ENCODE measurements at regions not wholly inside any gene's neighbourhood (a gene's known extent, or its start where the extent isn't known, plus 50 kb on each side); places are given as distances from the start of the nearest gene placed in this dataset.

DNA sequence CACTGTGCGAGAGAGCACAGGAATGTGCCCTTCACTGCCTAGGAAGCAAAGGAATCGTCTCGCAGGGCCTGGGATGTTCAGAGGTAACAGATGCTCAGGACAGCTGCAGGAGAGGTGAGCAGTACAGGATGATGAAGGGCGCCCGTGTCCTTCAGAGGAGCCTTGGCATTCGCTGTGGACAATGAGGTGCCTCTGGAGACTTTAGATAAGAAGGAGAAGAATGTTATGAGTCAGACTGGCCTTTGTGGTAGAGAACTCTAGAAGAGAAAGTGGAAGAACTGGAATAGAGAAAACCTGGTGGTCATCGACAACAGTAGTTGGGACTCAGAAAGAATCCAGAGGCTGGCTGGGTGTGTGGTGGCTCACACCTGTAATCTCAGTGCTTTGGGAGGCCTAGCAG lies 64.4 kb upstream of the LEP start:
- H3K27ac Mint-ChIP-seq, result no peak overlapping the region
- H3K4me3 Mint-ChIP-seq, result no peak overlapping the region
- no peak for ATAC-seq (ENCODE audit: poor library complexity)

GRCh38 chr7:128177768-128178550 lies 63.1 kb upstream of the LEP start:
- ChIA-PET POLR2A (no interaction called here), CTCF (no interaction called here)
- no peaks in the 10 kb centered on the region for H3K9me3 Mint-ChIP-seq
- H3K27ac ChIP-seq (ENCODE audit: low read depth in 1 of 2, low read length in 2 of 2), result no peak overlapping the region
- no peaks in the 10 kb centered on the region for H3K9me3 ChIP-seq (ENCODE audit: control insufficient read depth in 1 of 2, insufficient read depth in 1 of 2, low read length in 2 of 2)
- H3K36me3 Mint-ChIP-seq (ENCODE audit: low read depth), result no peaks in the 10 kb centered on the region
- H3K27ac Mint-ChIP-seq, result no peak overlapping the region
- H3K27me3 Mint-ChIP-seq, result peaks cover 57% of the 10 kb centered on the region
- H3K4me3 Mint-ChIP-seq, result no peak overlapping the region
- DNase-seq (no peak), ATAC-seq (ENCODE audit: poor library complexity) (no peak)
- intact Hi-C loops (cut with DNase I, micrococcal nuclease), result no loop called here
- no peaks in the 10 kb centered on the region for H3K4me1 Mint-ChIP-seq (ENCODE audit: low read depth)
- peaks cover 5 to 20% of the 10 kb centered on the region in 2 experiments for H3K27me3 ChIP-seq (ENCODE audit: control insufficient read depth in 1 of 2, insufficient read depth in 2 of 2, low read length in 2 of 2)
- no peaks in the 10 kb centered on the region for H3K4me1 ChIP-seq (ENCODE audit: insufficient read depth, low read length)
- TF ChIP-seq, protein P1, sequence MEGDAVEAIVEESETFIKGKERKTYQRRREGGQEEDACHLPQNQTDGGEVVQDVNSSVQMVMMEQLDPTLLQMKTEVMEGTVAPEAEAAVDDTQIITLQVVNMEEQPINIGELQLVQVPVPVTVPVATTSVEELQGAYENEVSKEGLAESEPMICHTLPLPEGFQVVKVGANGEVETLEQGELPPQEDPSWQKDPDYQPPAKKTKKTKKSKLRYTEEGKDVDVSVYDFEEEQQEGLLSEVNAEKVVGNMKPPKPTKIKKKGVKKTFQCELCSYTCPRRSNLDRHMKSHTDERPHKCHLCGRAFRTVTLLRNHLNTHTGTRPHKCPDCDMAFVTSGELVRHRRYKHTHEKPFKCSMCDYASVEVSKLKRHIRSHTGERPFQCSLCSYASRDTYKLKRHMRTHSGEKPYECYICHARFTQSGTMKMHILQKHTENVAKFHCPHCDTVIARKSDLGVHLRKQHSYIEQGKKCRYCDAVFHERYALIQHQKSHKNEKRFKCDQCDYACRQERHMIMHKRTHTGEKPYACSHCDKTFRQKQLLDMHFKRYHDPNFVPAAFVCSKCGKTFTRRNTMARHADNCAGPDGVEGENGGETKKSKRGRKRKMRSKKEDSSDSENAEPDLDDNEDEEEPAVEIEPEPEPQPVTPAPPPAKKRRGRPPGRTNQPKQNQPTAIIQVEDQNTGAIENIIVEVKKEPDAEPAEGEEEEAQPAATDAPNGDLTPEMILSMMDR (IDR thresholded peaks at IDR 0.05), result no peak
- no peak overlapping the region for H3K4me3 ChIP-seq (ENCODE audit: low read length)
- no peaks in the 10 kb centered on the region for H3K36me3 ChIP-seq (ENCODE audit: insufficient read depth, low read length)

More for the DNA sequence above, 64.4 kb upstream of the LEP start:
- TF ChIP-seq, protein P1 (IDR thresholded peaks at IDR 0.05), result no peak
- CTCF ChIA-PET, result no interaction called here
- no peaks in the 10 kb centered on the region for H3K36me3 ChIP-seq (ENCODE audit: insufficient read depth, low read length)
- Mint-ChIP-seq H3K9me3 (no peaks in the 10 kb centered on the region), H3K4me1 (ENCODE audit: low read depth) (no peaks in the 10 kb centered on the region), H3K27me3 (peaks cover 59% of the 10 kb centered on the region), H3K36me3 (ENCODE audit: low read depth) (no peaks in the 10 kb centered on the region)
- peaks cover 5 to 20% of the 10 kb centered on the region in 2 experiments for H3K27me3 ChIP-seq (ENCODE audit: control insufficient read depth in 1 of 2, insufficient read depth in 2 of 2, low read length in 2 of 2)
- intact Hi-C loops (cut with DNase I, micrococcal nuclease), result no loop called here
- H3K27ac ChIP-seq (ENCODE audit: low read depth in 1 of 2, low read length in 2 of 2), result no peak overlapping the region
- H3K4me1 ChIP-seq (ENCODE audit: insufficient read depth, low read length), result no peaks in the 10 kb centered on the region
- no peak for DNase-seq
- H3K9me3 ChIP-seq (ENCODE audit: control insufficient read depth in 1 of 2, insufficient read depth in 1 of 2, low read length in 2 of 2), result no peaks in the 10 kb centered on the region
- POLR2A ChIA-PET, result no interaction called here
- no peak overlapping the region for H3K4me3 ChIP-seq (ENCODE audit: low read length)

DNA sequence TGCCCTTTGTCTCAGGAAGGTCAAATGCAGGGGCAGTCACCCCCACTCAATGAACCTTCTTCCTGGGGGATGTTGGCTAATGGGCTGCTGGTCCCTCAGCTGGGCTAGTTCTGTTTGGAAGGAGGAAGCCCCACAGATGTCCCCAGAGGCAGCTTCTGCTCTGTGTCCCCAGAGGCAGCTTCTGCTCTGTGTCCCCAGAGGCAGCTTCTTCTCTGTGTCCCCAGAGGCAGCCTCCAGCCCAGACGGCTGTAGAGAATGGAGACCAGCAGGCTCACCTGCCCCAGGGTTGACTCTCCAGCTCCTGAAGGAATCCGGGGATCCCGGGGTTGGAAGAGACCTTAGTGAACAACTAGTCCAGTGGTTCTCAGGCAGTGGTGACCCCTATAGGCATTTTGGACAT lies 62.5 kb upstream of the LEP start:
- H3K4me1 Mint-ChIP-seq (ENCODE audit: low read depth), result no peaks in the 10 kb centered on the region
- ATAC-seq (ENCODE audit: poor library complexity), result no peak
- intact Hi-C loops (cut with DNase I, micrococcal nuclease), result no loop called here
- H3K9me3 Mint-ChIP-seq, result no peaks in the 10 kb centered on the region
- H3K36me3 ChIP-seq (ENCODE audit: insufficient read depth, low read length), result no peaks in the 10 kb centered on the region
- no peaks in the 10 kb centered on the region for H3K4me1 ChIP-seq (ENCODE audit: insufficient read depth, low read length)
- no peak for DNase-seq
- TF ChIP-seq, protein P1 (IDR thresholded peaks at IDR 0.05), result no peak
- no peaks in the 10 kb centered on the region for H3K36me3 Mint-ChIP-seq (ENCODE audit: low read depth)
- H3K9me3 ChIP-seq (ENCODE audit: control insufficient read depth in 1 of 2, insufficient read depth in 1 of 2, low read length in 2 of 2), result no peaks in the 10 kb centered on the region
- H3K4me3 ChIP-seq (ENCODE audit: low read length), result no peak overlapping the region
- CTCF ChIA-PET, result no interaction called here
- POLR2A ChIA-PET, result no interaction called here
- no peak overlapping the region for H3K27ac Mint-ChIP-seq
- no peak overlapping the region for H3K27ac ChIP-seq (ENCODE audit: low read depth in 1 of 2, low read length in 2 of 2)
- peaks cover 5 to 14% of the 10 kb centered on the region in 2 experiments for H3K27me3 ChIP-seq (ENCODE audit: control insufficient read depth in 1 of 2, insufficient read depth in 2 of 2, low read length in 2 of 2)
- no peak overlapping the region for H3K4me3 Mint-ChIP-seq
- H3K27me3 Mint-ChIP-seq, result peaks cover 57% of the 10 kb centered on the region

All from CD4-positive, alpha-beta T cell (primary cell).